Skeletal muscle tissue (tissue), 3 donors: ENCODE measurements at regions not wholly inside any gene's neighbourhood (a gene's known extent, or its start where the extent isn't known, plus 50 kb on each side); places are given as distances from the start of the nearest gene placed in this dataset.

ENCODE experiments used
- H3K27ac ChIP-seq: one replicate; pipeline ENCODE4 v1.7.0; 2013; ENCODE audit warnings: mild to moderate bottlenecking, low read depth, low read length, inconsistent platforms
- H3K27me3 ChIP-seq, 3 donors: one replicate each; pipeline ENCODE4 v1.7.0; 2013; ENCODE audit warnings: low read length in 3 of 3; ENCODE audit not compliant: control insufficient read depth in 3 of 3, insufficient read depth in 3 of 3
- H3K36me3 ChIP-seq, 3 donors: one replicate each; pipeline ENCODE4 v1.7.0; 2013; ENCODE audit warnings: low read length in 3 of 3; ENCODE audit not compliant: control insufficient read depth in 3 of 3, insufficient read depth in 3 of 3
- H3K4me1 ChIP-seq, 3 donors: one replicate each; pipeline ENCODE4 v1.7.0; 2013; ENCODE audit warnings: low read length in 3 of 3, mild to moderate bottlenecking in 3 of 3; ENCODE audit not compliant: control insufficient read depth in 3 of 3, insufficient read depth in 3 of 3
- H3K4me3 ChIP-seq, 3 donors: one replicate each; pipeline ENCODE4 v1.7.0; 2013; ENCODE audit warnings: low read length in 3 of 3
- H3K9ac ChIP-seq, 3 donors: one replicate each; pipeline ENCODE4 v1.7.0; 2013; ENCODE audit warnings: low read length in 3 of 3, mild to moderate bottlenecking in 3 of 3, moderate library complexity in 2 of 3, low read depth in 1 of 3
- H3K9me3 ChIP-seq, 3 donors: one replicate each; pipeline ENCODE4 v1.7.0; 2013; ENCODE audit warnings: low read length in 3 of 3; ENCODE audit not compliant: control insufficient read depth in 3 of 3
- donor health status: Osteomylitis.

GRCh38 chr15:87805117-87805820, 451.3 kb downstream of the NTRK3 start:
- Histone ChIP-seq H3K27ac (no peak overlapping the region), H3K4me1 (no peaks in the 10 kb centered on the region), H3K9ac (no peak overlapping the region), H3K4me3 (no peak overlapping the region), H3K36me3 (no peaks in the 10 kb centered on the region), H3K9me3 (no peaks in the 10 kb centered on the region), H3K27me3 (peaks cover 0 to 3% (median 0%) of the 10 kb centered on the region in 3 donors)

GRCh38 chr15:87804451-87804850, 452.1 kb downstream of the NTRK3 start:
- Histone ChIP-seq H3K27me3 (peaks cover 0 to 3% (median 0%) of the 10 kb centered on the region in 3 donors), H3K4me1 (no peaks in the 10 kb centered on the region), H3K36me3 (no peaks in the 10 kb centered on the region), H3K9ac (no peak overlapping the region), H3K27ac (no peak overlapping the region), H3K9me3 (no peaks in the 10 kb centered on the region), H3K4me3 (no peak overlapping the region)

- Histone ChIP-seq H3K27me3 (no peaks in the 10 kb centered on the region), H3K9ac (no peak overlapping the region), H3K27ac (no peak overlapping the region), H3K4me1 (no peaks in the 10 kb centered on the region), H3K36me3 (no peaks in the 10 kb centered on the region), H3K9me3 (no peaks in the 10 kb centered on the region), H3K4me3 (no peak overlapping the region)
Observed at GRCh38 chr15:87799838-87800237, 456.7 kb downstream of the NTRK3 start.

GRCh38 chr15:87799428-87799827, 457.1 kb downstream of the NTRK3 start:
- Histone ChIP-seq H3K9ac (no peak overlapping the region), H3K27ac (no peak overlapping the region), H3K36me3 (no peaks in the 10 kb centered on the region), H3K4me3 (no peak overlapping the region), H3K9me3 (no peaks in the 10 kb centered on the region), H3K27me3 (no peaks in the 10 kb centered on the region), H3K4me1 (no peaks in the 10 kb centered on the region)

- H3K4me3 ChIP-seq: no peak overlapping the region
Observed at GRCh38 chr15:87793725-87794124, 462.8 kb downstream of the NTRK3 start.

GRCh38 chr15:87792250-87793040, 464.1 kb downstream of the NTRK3 start:
- H3K9ac ChIP-seq: no peak overlapping the region
- H3K9me3 ChIP-seq: no peaks in the 10 kb centered on the region
- no peak overlapping the region for H3K27ac ChIP-seq
- H3K27me3 ChIP-seq: no peaks in the 10 kb centered on the region
- H3K4me1 ChIP-seq: no peaks in the 10 kb centered on the region
- no peaks in the 10 kb centered on the region for H3K36me3 ChIP-seq
- no peak overlapping the region for H3K4me3 ChIP-seq

More at GRCh38 chr15:87793725-87794124, 462.8 kb downstream of the NTRK3 start:
- Histone ChIP-seq H3K27me3 (no peaks in the 10 kb centered on the region), H3K9me3 (no peaks in the 10 kb centered on the region), H3K36me3 (no peaks in the 10 kb centered on the region), H3K4me1 (no peaks in the 10 kb centered on the region), H3K27ac (no peak overlapping the region), H3K9ac (no peak overlapping the region)

GRCh38 chr15:87781959-87782625, 474.4 kb downstream of the NTRK3 start:
- Histone ChIP-seq H3K27me3 (no peaks in the 10 kb centered on the region), H3K4me1 (peaks cover under 1 to 7% (median 3%) of the 10 kb centered on the region in 3 donors), H3K36me3 (no peaks in the 10 kb centered on the region), H3K9me3 (no peaks in the 10 kb centered on the region), H3K4me3 (no peak overlapping the region), H3K27ac (no peak overlapping the region), H3K9ac (no peak overlapping the region)

- Histone ChIP-seq H3K4me3 (no peak overlapping the region), H3K9me3 (no peaks in the 10 kb centered on the region), H3K27me3 (no peaks in the 10 kb centered on the region), H3K9ac (no peak overlapping the region), H3K4me1 (peaks cover 5 to 16% (median 11%) of the 10 kb centered on the region in 3 donors), H3K36me3 (no peaks in the 10 kb centered on the region), H3K27ac (no peak overlapping the region)
Observed at GRCh38 chr15:87779746-87780145, 476.8 kb downstream of the NTRK3 start.

- H3K4me3 ChIP-seq: no peak overlapping the region
- H3K27me3 ChIP-seq: no peaks in the 10 kb centered on the region
- H3K9ac ChIP-seq: no peak overlapping the region
- no peaks in the 10 kb centered on the region for H3K9me3 ChIP-seq
- no peaks in the 10 kb centered on the region for H3K36me3 ChIP-seq
- H3K4me1 ChIP-seq: peaks cover 5 to 16% (median 11%) of the 10 kb centered on the region in 3 donors
- no peak overlapping the region for H3K27ac ChIP-seq
Observed at GRCh38 chr15:87778358-87778757, 478.2 kb downstream of the NTRK3 start.
